SK-N-MC (cell line): ENCODE measurements at regions not wholly inside any gene's neighbourhood (a gene's known extent, or its start where the extent isn't known, plus 50 kb on each side); places are given as distances from the start of the nearest gene placed in this dataset.
"Not testable (repeated sequence)": the region's sequence is repeated elsewhere in the genome, so short reads cannot be mapped to it uniquely, and the experiment has no call there.

ENCODE experiments used
- DNase-seq: peaks from one replicate; pipeline ENCODE4 v3.0.0-alpha.2; 2011; ENCODE audit warnings: low read depth, low spot score
- H3K27ac ChIP-seq: fragments of 200-600 bp; sonication (generic); 2 replicates; pipeline ENCODE4 v1.5.1; 2016; ENCODE audit warnings: mixed run types
- H3K36me3 ChIP-seq: fragments of 200-600 bp; sonication (generic); 2 replicates; pipeline ENCODE4 v1.6.1; 2017; ENCODE audit warnings: antibody characterized with exemption, low read length, mixed read lengths; ENCODE audit not compliant: insufficient read depth
- H3K4me3 ChIP-seq: fragments of 200-600 bp; sonication (generic); 2 replicates; pipeline ENCODE4 v1.5.1; 2016
- H3K9ac ChIP-seq: fragments of 200-600 bp; sonication (generic); 2 replicates; pipeline ENCODE4 v1.8.0; 2017; ENCODE audit warnings: mixed run types, mixed read lengths; ENCODE audit not compliant: insufficient read length
- H3K9me3 ChIP-seq: fragments of 200-600 bp; sonication (generic); 2 replicates; pipeline ENCODE4 v1.6.1; 2017; ENCODE audit warnings: low read depth, mild to moderate bottlenecking, antibody characterized with exemption, low read length, moderate library complexity, mixed read lengths
- EZH2 ChIP-seq: fragments of 200-600 bp; sonication (generic); IDR thresholded peaks from one replicate; pipeline ENCODE4 v1.6.1; 2017; ENCODE audit warnings: antibody characterized with exemption
- FOXP2 ChIP-seq: optimal IDR thresholded peaks from 2 replicates; pipeline ENCODE3; 2011; ENCODE audit warnings: mild to moderate bottlenecking, moderate library complexity; ENCODE audit not compliant: insufficient read depth; ENCODE audit errors: extremely low read length, control extremely low read depth
- POLR2AphosphoS5 ChIP-seq: IDR thresholded peaks from 2 replicates; pipeline ENCODE4 v1.6.1; 2012; ENCODE audit warnings: mild to moderate bottlenecking, low read depth, low read length, borderline replicate concordance

GRCh38 chr4:97027728-97028410 lies 1115.4 kb downstream of the STPG2 start:
- H3K4me3 ChIP-seq = no peak overlapping the region

GRCh38 chr4:97028785-97029184 lies 1114.5 kb downstream of the STPG2 start:
- H3K36me3 ChIP-seq = no peaks in the 10 kb centered on the region
- TF ChIP-seq POLR2AphosphoS5 = no peak
- no peak for TF ChIP-seq EZH2
- no peak for TF ChIP-seq FOXP2
- no peak overlapping the region for H3K27ac ChIP-seq
- no peak for DNase-seq
- no peaks in the 10 kb centered on the region for H3K9me3 ChIP-seq
- H3K9ac ChIP-seq = no peak overlapping the region
- no peak overlapping the region for H3K4me3 ChIP-seq

More at GRCh38 chr4:97027728-97028410, 1115.4 kb downstream of the STPG2 start:
- Histone ChIP-seq H3K9me3 (no peaks in the 10 kb centered on the region), H3K36me3 (no peaks in the 10 kb centered on the region), H3K27ac (no peak overlapping the region), H3K9ac (no peak overlapping the region)
- no peak for DNase-seq
- TF ChIP-seq POLR2AphosphoS5 = no peak
- no peak for TF ChIP-seq EZH2
- TF ChIP-seq FOXP2 = no peak

- not testable (repeated sequence) for H3K9ac ChIP-seq, H3K9me3 ChIP-seq, H3K36me3 ChIP-seq, DNase-seq, H3K4me3 ChIP-seq, H3K27ac ChIP-seq
Observed at GRCh38 chr4:97037411-97038145, 1105.7 kb downstream of the STPG2 start.

- no peak overlapping the region for H3K9ac ChIP-seq
- H3K27ac ChIP-seq = no peak overlapping the region
- no peak for DNase-seq
- no peaks in the 10 kb centered on the region for H3K9me3 ChIP-seq
- no peak overlapping the region for H3K4me3 ChIP-seq
- no peaks in the 10 kb centered on the region for H3K36me3 ChIP-seq
- TF ChIP-seq POLR2AphosphoS5 (no peak), EZH2 (no peak), FOXP2 (no peak)
Observed at GRCh38 chr4:97038146-97038516, 1105.1 kb downstream of the STPG2 start.

GRCh38 chr4:97072666-97073065 lies 1070.6 kb downstream of the STPG2 start:
- TF ChIP-seq FOXP2 = no peak
- no peak for TF ChIP-seq EZH2
- no peak for TF ChIP-seq POLR2AphosphoS5
- no peaks in the 10 kb centered on the region for H3K9me3 ChIP-seq
- H3K9ac ChIP-seq = no peak overlapping the region
- H3K4me3 ChIP-seq = no peak overlapping the region
- no peaks in the 10 kb centered on the region for H3K36me3 ChIP-seq
- DNase-seq = no peak
- H3K27ac ChIP-seq = no peak overlapping the region

GRCh38 chr4:97073194-97073593 lies 1070.1 kb downstream of the STPG2 start:
- no peaks in the 10 kb centered on the region for H3K36me3 ChIP-seq
- no peak for DNase-seq
- no peak overlapping the region for H3K4me3 ChIP-seq
- TF ChIP-seq FOXP2 (no peak), POLR2AphosphoS5 (no peak), EZH2 (no peak)
- no peaks in the 10 kb centered on the region for H3K9me3 ChIP-seq
- H3K27ac ChIP-seq = no peak overlapping the region
- no peak overlapping the region for H3K9ac ChIP-seq

- Histone ChIP-seq H3K9ac (no peak overlapping the region), H3K27ac (no peak overlapping the region), H3K4me3 (no peak overlapping the region), H3K9me3 (no peaks in the 10 kb centered on the region), H3K36me3 (no peaks in the 10 kb centered on the region)
- TF ChIP-seq EZH2 (no peak), POLR2AphosphoS5 (no peak), FOXP2 (no peak)
- no peak for DNase-seq
Observed at GRCh38 chr4:97074531-97074930, 1068.7 kb downstream of the STPG2 start.

- DNase-seq = no peak
- Histone ChIP-seq H3K4me3 (no peak overlapping the region), H3K9me3 (no peaks in the 10 kb centered on the region), H3K36me3 (no peaks in the 10 kb centered on the region), H3K9ac (no peak overlapping the region), H3K27ac (no peak overlapping the region)
- TF ChIP-seq FOXP2 (no peak), EZH2 (no peak), POLR2AphosphoS5 (no peak)
Observed at GRCh38 chr4:97081951-97082350, 1061.3 kb downstream of the STPG2 start.

- H3K9me3 ChIP-seq, H3K36me3 ChIP-seq, DNase-seq, H3K27ac ChIP-seq, H3K9ac ChIP-seq, H3K4me3 ChIP-seq: not testable (repeated sequence)
Observed at GRCh38 chr4:97097036-97097435, 1046.2 kb downstream of the STPG2 start.

GRCh38 chr4:97101171-97101570 lies 1042.1 kb downstream of the STPG2 start:
- not testable (repeated sequence) for H3K36me3 ChIP-seq, H3K27ac ChIP-seq, H3K9me3 ChIP-seq, H3K9ac ChIP-seq, DNase-seq, H3K4me3 ChIP-seq
